Fibroblast of pulmonary artery (primary cell): ENCODE measurements at regions not wholly inside any gene's neighbourhood (a gene's known extent, or its start where the extent isn't known, plus 50 kb on each side); places are given as distances from the start of the nearest gene placed in this dataset.

Experiments used
- DNase-seq: peaks from one replicate; pipeline ENCODE4 v3.0.0-alpha.2; 2010; ENCODE audit warnings: low read depth
- H3K4me3 ChIP-seq: replicated peaks from 2 replicates; pipeline ENCODE4 v1.5.1; 2011; ENCODE audit warnings: low read depth, mild to moderate bottlenecking, control low read depth, low read length, moderate library complexity
- CTCF ChIP-seq: IDR thresholded peaks from 2 replicates; pipeline ENCODE4 v1.5.1; 2011; ENCODE audit warnings: mild to moderate bottlenecking, control low read depth, low read length, inconsistent platforms; ENCODE audit errors: missing control alignments

- DNase-seq: no peak
- H3K4me3 ChIP-seq: no peak overlapping the region
- TF ChIP-seq CTCF: no peak
Observed at GRCh38 chr5:39811381-39811780, 386.6 kb upstream of the DAB2 start.

GRCh38 chr5:39808656-39809055 is 383.9 kb upstream of the DAB2 start:
- no peak for TF ChIP-seq CTCF
- DNase-seq: no peak
- no peak overlapping the region for H3K4me3 ChIP-seq

- peak; percentile 6 for DNase-seq
- H3K4me3 ChIP-seq: no peak overlapping the region
Observed at GRCh38 chr5:39801306-39801705, 376.5 kb upstream of the DAB2 start.

GRCh38 chr5:39800042-39800601 is 375.3 kb upstream of the DAB2 start:
- DNase-seq: no peak
- no peak for TF ChIP-seq CTCF

More at GRCh38 chr5:39801306-39801705, 376.5 kb upstream of the DAB2 start:
- TF ChIP-seq CTCF: no peak

GRCh38 chr5:39799242-39799641 is 374.5 kb upstream of the DAB2 start:
- TF ChIP-seq CTCF: no peak
- no peak overlapping the region for H3K4me3 ChIP-seq
- DNase-seq: no peak

More at GRCh38 chr5:39800042-39800601, 375.3 kb upstream of the DAB2 start:
- H3K4me3 ChIP-seq: no peak overlapping the region

GRCh38 chr5:39794513-39795210 is 369.9 kb upstream of the DAB2 start:
- no peak for DNase-seq
- no peak overlapping the region for H3K4me3 ChIP-seq
- TF ChIP-seq CTCF: no peak

GRCh38 chr5:39785410-39785809 is 360.6 kb upstream of the DAB2 start:
- no peak for TF ChIP-seq CTCF
- DNase-seq: no peak
- H3K4me3 ChIP-seq: no peak overlapping the region
